GM19023 (cell line): ENCODE measurements at regions not wholly inside any gene's neighbourhood (a gene's known extent, or its start where the extent isn't known, plus 50 kb on each side); places are given as distances from the start of the nearest gene placed in this dataset.
"Not testable (repeated sequence)": the region's sequence is repeated elsewhere in the genome, so short reads cannot be mapped to it uniquely, and the experiment has no call there.

Experiments used
- ATAC-seq: cut with Tn5 transposase; IDR thresholded peaks from one replicate; pipeline ENCODE4 v1.9.1; 2021; ENCODE audit warnings: mild to moderate bottlenecking, moderate library complexity; ENCODE audit not compliant: unreplicated experiment

DNA sequence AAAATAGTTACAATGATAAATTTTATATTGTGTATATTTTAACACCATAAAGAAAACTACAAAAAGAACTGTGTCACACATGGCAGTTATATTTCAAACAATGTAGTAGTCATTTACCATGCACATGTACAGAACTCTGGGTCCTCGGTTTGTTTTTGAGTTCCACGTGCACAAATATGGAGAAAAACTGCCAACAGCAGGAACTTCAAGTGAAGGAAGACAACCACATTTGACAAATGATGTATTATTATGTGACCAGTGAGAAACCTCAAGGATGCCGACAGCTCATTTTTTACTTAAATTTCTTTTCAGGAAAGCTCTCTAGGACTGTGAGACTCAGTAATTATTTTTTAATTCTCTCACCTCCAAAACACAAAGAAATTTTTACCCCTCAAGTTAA lies 244.2 kb upstream of the USP15 start:
- ATAC-seq: no peak

DNA sequence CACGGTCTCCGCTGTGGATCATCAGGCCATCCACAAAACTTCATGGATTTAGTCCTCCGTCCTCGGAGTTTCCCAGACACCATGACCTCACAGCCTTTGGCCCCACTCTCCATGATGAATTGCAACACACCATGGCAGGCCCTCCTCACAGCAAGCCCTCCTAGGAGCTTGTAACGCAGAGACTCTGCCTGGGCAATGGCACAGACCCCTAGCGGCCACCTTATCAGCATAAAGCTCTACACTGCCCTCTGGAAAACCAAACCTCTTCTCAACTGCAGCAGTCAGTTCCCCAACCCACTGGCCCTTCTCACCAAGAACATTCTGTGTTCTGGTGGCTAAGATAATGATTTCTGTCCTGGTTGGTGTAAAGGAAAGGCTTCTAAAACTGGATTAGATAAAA lies 238.4 kb upstream of the USP15 start:
- ATAC-seq: no peak

DNA sequence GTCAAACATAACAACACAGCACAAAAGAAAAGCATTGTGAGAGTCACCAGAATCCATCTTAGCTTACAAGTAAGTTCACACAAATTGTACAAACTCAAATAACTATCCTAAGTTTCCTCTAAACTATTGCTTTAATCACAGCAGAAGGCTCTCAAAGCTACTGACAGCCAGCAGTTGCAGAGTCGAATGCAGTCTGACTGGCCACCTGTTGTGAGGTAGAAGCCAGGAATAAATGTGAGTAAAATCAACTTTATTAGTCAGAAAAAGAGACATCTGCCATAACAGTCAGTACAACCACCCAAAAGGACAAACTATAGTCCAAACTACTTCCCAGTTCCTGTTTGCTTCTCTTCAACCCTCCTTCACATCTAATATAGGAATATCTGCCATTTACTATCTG lies 231.7 kb upstream of the USP15 start:
- ATAC-seq: no peak

DNA sequence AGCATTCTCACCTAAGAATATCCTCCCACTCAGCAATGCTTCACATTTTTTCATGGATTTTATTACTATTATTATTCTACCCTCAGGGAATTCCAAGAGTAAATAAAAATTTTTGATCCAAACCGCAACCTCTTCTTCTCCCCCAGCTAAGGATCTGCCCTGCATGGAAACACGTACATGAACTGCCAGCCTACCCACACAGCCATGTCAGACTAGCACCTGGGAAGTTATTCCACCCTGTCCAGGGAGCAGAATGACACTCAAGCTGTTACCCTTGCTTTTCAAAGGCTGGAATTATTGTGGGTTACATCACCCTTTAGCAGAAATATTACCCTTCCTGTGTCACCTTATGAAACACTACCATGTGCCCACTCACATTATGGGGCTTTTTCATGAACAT lies 227.3 kb upstream of the USP15 start:
- no peak for ATAC-seq

DNA sequence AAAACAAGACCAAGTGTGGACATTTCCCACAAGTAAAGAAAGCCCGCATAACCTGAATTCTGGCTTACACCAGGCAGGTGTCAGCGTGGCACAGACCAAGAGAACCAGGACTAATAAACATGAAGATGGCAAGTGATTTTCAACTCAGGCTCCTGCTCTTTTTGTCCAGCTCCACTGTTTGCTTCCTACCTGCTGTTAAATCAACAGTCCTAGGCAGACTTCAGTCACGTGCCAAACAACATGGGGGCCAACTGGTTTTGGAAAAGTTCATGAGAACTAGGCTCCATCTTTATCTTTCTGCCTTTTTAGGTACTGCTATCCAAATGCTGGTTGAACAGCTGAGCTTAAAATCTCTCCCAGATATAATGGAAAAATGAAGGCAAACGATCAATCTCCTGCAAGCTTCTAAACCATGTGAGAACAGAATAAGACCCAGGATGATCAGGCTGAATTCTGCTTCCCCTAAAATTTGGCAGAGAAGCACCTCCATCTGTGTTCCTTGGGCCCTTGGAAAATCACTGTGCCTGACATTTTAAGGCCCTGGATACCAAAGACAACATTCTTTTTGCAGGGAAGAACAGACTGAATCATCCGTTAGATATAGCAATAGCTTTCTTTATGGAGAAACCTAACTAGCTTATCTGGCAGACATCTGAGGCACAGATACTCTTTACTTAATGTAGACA lies 215.6 kb upstream of the USP15 start:
- no peak for ATAC-seq

DNA sequence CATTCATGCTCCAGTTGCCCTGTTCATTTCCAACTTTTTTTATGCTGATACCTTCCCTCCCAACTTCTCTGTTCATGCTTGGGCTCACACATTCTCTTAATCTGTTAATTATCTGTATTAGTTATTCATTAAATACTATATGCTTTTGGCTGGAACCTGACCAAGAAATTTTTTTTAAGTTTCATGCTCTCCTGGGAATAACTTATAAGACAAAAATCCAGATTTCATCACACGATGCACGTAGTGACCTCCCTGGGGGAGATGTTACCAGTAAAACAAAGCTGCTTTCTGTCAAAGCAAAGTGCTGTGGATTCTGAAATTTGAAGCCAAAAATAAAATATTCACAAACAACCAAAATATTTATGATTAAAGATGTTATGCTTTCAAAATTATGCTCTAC lies 215.0 kb upstream of the USP15 start:
- ATAC-seq: no peak

DNA sequence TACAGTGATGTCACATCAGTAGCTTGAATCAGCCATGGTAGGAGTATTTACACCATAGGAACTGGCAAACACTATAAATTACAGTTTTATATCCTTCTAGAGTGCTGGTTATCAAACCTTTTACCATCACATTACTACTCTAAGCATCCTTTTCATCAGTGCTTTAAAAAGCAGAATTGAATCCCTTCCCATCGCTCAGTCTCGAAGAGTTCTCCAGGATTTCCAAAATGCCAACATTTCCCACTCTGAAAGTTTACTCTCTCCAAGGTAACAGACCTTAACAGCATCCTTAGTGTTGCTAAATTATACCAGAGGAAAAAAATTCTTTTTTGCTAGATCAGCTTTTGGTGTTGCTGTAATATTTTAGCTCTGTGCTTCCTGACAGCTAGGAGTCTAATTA lies 209.4 kb upstream of the USP15 start:
- ATAC-seq: no peak

DNA sequence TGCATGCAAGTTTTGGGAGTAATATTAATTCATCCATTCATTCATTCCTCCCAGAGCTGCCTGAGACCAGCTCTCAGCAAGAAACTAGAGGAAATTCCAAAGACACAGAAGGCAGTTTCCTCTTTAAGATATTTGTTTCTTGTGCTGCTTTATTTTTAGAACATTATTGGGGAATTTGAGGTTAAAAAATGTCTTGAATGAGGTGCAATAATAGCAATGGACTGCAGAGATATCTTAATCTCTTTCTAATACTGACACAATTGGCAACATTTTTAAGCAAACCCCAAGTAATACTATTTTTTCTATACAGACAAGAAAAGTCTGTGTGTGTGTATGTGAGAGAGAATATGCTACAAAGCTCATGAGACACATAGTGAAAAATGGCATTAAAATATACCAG lies 190.2 kb upstream of the USP15 start:
- ATAC-seq: no peak

DNA sequence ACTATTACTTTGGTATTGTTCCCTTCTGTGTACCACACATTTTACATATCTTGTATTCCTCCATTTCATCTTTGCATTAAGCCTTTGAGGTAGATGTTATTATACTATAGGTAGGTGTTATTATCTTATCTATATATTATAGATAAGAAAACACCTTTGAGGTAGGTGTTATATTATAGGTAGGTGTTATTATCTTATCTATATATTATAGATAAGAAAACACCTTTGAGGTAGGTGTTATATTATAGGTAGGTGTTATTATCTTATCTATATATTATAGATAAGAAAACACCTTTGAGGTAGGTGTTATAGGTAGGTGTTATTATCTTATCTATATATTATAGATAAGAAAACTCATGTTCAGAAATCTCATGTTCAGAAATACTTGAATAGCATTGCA lies 187.0 kb upstream of the USP15 start:
- ATAC-seq: not testable (repeated sequence)

DNA sequence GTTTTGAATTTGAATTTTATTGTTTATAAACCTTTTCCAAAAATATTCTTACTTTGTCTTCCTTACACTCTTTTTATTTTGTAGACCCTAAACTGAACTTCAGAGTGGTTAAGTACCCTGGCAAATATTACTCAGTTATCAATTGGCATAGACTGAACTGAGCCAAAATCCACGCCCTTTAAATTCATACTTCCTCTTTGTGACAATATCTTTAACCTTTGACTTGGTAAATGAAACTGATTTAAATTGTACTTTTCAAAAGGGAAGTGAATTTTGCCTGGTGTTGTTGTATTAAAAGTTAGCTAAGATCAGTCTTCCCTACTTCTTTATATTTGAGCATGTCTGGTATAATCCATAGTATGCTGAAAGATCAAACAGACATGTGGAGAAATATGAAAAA lies 184.3 kb upstream of the USP15 start:
- peak; percentile 54 for ATAC-seq

DNA sequence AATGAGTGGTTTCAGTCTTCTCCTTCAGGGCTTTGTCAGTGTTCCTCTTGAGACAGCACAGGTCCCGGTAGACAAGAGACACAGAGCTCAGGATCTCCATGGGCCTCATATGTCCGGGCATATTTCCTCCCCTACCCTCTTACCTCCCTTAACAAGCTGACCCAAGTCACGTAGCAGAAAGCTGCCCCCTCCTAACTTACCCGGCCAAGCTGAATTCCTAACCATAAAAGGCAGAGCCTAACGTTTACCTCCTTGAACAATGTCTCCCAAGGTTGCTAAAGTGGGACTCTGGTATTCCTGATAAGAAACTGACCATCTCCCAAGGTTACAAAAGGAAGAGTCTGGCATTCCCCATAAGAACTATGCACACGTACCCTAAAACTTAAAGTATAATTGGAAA lies 182.2 kb upstream of the USP15 start:
- ATAC-seq: no peak

DNA sequence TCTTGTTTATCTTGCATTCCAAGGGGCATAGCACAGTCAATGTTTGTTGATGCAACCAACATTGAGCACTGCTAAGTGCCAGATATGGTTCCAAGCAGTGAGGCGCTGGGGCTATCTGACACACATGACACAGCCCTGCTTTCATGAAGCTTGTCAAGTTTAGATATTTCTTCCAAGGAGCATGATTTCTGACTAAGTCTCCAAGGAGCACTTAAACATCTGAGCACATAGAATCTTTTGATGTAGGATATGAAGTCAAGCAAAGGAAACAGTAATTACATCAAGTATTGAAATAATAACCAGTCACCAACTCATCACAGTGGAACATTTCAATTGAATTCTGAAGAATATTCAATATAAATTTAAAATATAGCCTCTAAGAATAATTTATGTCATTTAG lies 177.8 kb upstream of the USP15 start:
- no peak for ATAC-seq

DNA sequence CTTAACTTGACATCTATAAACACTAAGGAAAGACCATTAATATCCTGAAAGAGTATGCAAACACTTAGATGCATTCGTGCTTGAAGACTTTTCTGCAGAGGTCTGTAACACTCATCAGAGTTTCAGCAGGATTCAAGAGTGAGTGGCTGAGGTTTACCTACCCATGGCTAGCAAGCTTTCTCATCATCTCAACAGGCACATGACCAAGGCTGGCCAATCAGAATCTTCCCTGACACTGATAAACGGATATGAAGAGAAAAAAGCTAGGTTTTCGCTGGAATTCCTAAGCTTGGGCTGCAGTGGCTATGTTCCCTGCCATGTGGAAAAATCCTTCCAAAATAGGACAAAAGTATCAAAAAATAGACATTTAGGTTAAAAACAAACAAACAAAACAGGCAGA lies 162.1 kb upstream of the USP15 start:
- ATAC-seq: no peak

DNA sequence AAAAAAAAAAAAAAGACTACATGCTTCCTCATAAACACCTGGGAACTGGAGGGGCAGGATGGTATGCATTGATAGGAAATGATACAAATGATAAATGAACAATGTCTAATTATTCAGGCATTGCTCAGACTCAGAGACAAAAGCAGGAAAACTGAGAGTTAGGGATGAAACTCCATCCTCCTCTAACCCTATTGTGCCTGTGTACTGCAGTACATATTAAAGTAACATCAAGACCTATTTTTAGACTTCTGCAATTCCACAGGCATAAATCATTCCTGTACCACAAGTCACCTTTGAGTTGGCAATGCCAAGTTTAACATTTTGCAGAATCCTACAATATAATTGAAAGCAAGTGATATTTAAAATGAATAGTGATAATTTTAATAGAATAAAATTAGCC lies 156.5 kb upstream of the USP15 start:
- ATAC-seq: no peak

DNA sequence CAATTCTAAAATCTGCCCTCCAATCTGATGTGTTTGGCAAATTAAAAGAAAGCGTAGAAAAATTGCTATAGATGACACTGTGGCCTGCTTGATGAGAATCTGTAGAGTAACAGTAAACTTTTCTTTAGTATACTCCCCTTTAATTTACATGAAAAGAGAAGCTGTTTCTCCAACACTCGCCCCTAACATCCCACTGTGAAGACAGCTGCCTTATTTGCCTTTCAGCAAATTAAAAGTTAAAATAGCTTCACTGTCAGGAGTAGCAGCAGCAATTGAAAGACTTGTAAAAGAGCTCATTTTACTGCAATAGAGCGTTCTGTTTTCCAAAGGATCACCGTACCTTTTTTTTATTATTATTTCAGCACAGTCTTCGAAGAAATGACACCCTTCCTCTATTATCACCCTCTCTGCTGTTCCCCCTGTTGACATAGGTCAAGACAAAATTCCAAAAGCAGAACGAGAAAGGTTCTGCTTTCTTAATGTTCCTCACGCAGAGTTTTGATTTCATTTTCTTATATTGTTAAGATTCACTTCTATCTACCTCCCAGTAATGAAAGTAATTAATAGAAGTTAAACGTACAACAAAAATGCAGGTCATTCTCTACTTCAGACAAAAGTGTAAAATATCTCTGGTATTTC lies 153.5 kb upstream of the USP15 start:
- no peak for ATAC-seq

DNA sequence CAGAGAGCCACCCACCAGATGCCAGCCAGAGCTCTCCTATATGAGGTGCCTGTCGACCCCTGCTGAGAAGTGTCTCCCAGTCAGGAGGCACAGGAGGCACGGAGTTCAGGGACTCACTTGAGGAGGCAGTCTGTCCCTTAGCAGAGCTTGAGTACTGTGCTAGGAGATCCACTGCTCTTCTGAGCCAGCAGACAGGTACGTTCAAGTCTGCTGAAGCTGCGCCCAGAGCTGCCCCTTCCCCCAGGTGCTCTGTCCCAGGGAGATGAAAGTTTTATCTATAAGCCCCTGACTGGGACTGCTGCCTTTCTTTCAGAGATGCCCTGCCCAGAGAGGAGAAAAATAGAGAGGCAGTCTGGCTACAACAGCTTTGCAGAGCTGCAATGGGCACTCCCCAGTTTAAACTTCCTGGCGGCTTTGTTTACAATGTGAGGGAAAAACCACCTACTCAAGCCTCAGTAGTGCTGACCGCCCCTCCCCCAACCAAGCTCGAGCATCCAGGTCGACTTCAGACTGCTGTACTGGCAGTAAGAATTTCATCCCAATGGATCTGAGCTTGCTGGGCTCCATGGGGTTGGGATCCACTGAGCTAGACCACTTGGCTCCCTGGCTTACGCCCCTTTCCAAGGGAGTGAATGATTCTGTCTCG lies 146.7 kb upstream of the USP15 start:
- ATAC-seq: no peak

DNA sequence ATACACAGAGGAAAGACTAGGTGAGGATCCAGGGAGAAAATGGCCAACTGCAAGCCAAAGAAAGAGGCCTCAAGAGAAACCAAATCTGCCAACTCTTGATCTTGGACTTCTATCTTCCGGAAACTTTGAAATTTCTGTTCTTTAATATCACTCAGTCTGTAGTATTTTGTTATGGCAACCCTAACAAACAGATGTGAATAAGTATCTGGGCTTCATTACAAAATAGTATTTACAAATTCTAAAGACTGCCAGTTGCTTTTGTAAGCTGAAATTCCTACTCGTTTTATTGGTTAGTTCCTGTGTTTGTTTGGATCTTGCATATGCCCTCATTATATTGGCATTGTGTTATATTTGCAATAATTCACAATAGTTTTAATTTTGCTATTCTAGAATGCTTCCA lies 143.2 kb upstream of the USP15 start:
- no peak for ATAC-seq

DNA sequence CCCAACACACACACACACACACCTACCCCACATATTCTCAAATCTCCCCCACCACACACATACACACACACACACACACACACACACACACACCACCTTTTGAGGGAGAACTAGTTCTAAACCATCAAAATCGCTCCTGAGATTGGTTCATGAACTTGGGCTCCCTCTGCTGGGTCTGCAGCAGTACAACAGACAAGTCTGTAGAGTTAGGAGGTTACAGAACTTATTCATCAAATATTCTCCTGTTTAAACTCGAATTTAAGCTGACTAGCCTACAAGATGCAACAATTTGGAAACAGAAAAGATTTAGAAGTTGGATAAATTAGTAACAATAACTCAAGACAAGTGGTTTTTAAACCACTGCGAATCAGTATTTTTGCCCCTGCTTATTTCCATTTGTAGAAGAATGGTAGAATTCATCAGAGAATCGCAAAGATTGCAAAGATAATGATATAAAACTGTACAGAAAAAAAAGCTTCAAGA lies 136.4 kb upstream of the USP15 start:
- peak; percentile 89 for ATAC-seq

DNA sequence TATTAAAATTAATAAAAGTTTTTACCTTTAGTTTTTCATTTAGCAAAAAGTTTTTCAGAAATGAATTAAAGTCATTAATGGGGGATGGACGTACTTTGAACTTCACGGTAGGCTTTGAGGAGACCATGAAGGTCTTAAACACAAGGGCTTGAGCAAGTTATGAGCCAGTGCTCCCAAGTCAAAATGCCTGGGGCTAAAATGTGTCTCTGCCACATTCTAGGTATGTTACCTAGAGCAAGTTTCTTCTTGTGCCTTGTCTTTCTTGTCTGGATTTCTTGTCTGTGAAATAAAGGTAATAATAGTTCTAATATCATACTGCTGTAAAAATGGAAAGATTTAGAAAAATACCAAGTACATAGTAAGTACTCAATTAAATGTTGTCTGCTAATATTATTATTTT lies 132.7 kb upstream of the USP15 start:
- no peak for ATAC-seq

DNA sequence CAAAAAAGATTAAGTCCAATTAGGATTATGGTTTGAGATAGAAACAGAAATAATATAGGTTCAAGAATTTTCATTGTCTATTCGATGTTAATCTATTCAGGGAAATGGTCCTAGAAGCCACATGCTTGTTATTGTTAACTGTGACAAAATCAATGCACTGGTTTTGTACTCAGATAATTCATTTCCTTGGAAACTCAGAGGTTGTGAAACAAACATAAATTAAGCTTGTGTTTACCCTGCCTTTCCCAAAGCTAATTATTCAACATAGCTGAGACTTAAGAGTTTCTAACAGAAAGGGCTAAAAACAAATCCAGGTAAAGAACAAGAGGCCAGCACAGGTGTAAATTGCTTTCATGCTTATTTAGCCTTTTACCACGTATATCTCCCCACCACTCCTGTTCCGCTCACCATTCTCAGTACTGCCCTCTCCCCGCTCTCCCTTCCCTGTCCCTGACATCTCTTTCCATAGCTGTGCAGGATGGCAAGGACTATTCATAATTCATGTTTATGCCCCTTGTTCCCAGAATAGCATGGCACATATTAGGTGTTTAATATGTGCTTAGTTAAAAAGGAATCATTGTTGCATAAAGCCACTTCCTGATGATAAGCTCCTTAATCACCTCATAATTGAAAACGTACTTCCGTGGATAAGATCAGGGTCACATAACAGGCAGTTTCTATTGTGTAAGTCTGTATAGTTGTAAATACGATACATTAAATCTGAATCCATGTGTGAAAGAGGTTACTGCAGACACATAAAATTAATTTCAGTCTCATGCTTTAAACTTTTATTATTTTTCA lies 131.8 kb upstream of the USP15 start:
- ATAC-seq: no peak

DNA sequence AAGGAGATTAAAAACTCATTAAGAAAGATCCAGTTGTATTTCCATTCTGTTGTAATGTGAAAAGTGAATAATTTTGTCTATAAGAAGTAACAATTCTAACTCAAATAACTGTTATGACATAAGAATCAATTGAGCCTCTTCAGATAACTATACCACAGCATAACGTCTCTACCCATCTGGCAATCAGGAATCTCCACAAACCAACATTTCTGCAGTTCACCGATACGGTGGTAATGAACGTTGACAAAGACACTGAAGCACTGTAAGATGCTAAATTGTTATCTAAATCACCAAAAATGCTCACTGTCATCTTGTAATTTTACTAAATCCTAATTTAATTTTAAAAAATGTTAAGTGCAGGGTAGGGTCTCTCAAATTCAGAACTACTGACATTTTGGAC lies 130.9 kb upstream of the USP15 start:
- ATAC-seq: no peak

DNA sequence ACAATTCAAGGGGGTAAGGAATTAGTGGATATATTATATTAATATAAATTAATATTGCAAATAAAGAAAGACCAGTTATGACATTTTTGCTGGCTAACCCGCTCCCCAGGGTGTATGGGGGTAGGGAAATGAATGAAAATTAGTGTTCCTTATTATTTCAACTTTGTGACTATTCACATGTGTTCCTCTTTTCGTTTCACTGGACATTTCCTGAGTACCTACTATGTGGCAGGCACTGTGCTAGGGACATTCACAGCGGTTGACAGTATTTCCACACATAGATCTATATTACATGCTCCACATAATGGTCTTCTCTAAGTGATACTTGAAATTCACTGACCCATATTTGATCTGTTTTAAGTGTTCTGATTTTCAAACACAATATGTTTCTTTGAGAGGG lies 129.8 kb upstream of the USP15 start:
- ATAC-seq: no peak
